H1 (cell line): ENCODE measurements at regions not wholly inside any gene's neighbourhood (a gene's known extent, or its start where the extent isn't known, plus 50 kb on each side); places are given as distances from the start of the nearest gene placed in this dataset.

Experiments used
- CTCF ChIA-PET: fragments of 300-600 bp; sonication (Branson Sonifier 250); formaldehyde crosslinking; loops from one replicate; lab custom pipeline; 2021; ENCODE audit not compliant: partially characterized antibody; lab: Charles Lee
- POLR2A ChIA-PET: fragments of 300-600 bp; sonication (Branson Sonifier 250); formaldehyde crosslinking; loops from one replicate; lab custom pipeline; 2021; ENCODE audit warnings: inconsistent platforms; ENCODE audit not compliant: partially characterized antibody; lab: Charles Lee
- DNase-seq, 2 experiments: peaks; one replicate each; pipeline versions ENCODE4 v3.0.0 to v3.0.0-alpha.2; 2010 to 2022; ENCODE audit warnings: low spot score in 2 of 2, low read depth in 1 of 2, mixed read lengths in 1 of 2
- FAIRE-seq: peaks from 2 replicates; lab custom pipeline; 2011; peaks lifted over from hg19 to GRCh38; lab: Jason Lieb, UNC
- H2AFZ ChIP-seq: 2 replicates; pipeline ENCODE4 v1.8.1; 2012; ENCODE audit warnings: low read length, inconsistent platforms
- H2AK5ac ChIP-seq: 2 replicates; pipeline ENCODE4 v1.6.1; 2013; ENCODE audit warnings: low read depth, low read length
- H2BK120ac ChIP-seq: replicated peaks from 2 replicates; pipeline ENCODE3; 2013; ENCODE audit warnings: low read depth, low read length, inconsistent platforms
- H2BK12ac ChIP-seq: 2 replicates; pipeline ENCODE4 v1.6.1; 2013; ENCODE audit warnings: low read depth, low read length
- H2BK15ac ChIP-seq: 2 replicates; pipeline ENCODE4 v1.6.1; 2013; ENCODE audit warnings: low read length
- H2BK20ac ChIP-seq: 2 replicates; pipeline ENCODE4 v1.6.1; 2013; ENCODE audit warnings: low read length
- H2BK5ac ChIP-seq: 2 replicates; pipeline ENCODE4 v1.6.1; 2013; ENCODE audit warnings: low read depth, low read length
- H3K14ac ChIP-seq: 2 replicates; pipeline ENCODE4 v1.6.1; 2013; ENCODE audit warnings: inconsistent platforms; ENCODE audit not compliant: insufficient read length
- H3K18ac ChIP-seq: 2 replicates; pipeline ENCODE4 v1.6.1; 2013; ENCODE audit warnings: low read length; ENCODE audit errors: extremely low read depth
- H3K23ac ChIP-seq: 2 replicates; pipeline ENCODE4 v1.6.1; 2013; ENCODE audit warnings: inconsistent platforms; ENCODE audit not compliant: insufficient read length
- H3K23me2 ChIP-seq: 2 replicates; pipeline ENCODE4 v1.6.1; 2013; ENCODE audit warnings: low read depth, low read length
- H3K27ac ChIP-seq: 2 replicates; pipeline ENCODE4 v1.6.1; 2011; ENCODE audit warnings: low read depth, low read length, inconsistent platforms
- H3K27me3 ChIP-seq, 4 experiments: replicated peaks in 1 of 4; 1 replicate in 1 of 4; 2 replicates in 3 of 4; pipeline versions ENCODE4 v1.6.1 to v1.8.1; 2011 to 2013; ENCODE audit warnings: low read length in 3 of 4, mild to moderate bottlenecking in 3 of 4, inconsistent platforms in 2 of 4, mixed read lengths in 2 of 4, moderate library complexity in 1 of 4; ENCODE audit not compliant: control insufficient read depth in 3 of 4, insufficient read depth in 3 of 4; ENCODE audit errors: extremely low read depth in 1 of 4
- H3K36me3 ChIP-seq, 4 experiments: 2 replicates each; pipeline versions ENCODE4 v1.6.1 to v1.8.1; 2011 to 2013; ENCODE audit warnings: mild to moderate bottlenecking in 4 of 4, low read length in 3 of 4, moderate library complexity in 2 of 4, control low read depth in 1 of 4, inconsistent platforms in 1 of 4; ENCODE audit not compliant: insufficient read depth in 4 of 4, control insufficient read depth in 2 of 4
- H3K4ac ChIP-seq: replicated peaks from 2 replicates; pipeline ENCODE3; 2013; ENCODE audit warnings: low read length, low read depth, mixed read lengths, inconsistent platforms; ENCODE audit not compliant: insufficient read length
- H3K4me1 ChIP-seq, 4 experiments: replicated peaks in 1 of 4; 1 replicate in 1 of 4; 2 replicates in 3 of 4; pipeline versions ENCODE4 v1.6.1 to v1.8.1; 2011 to 2013; ENCODE audit warnings: low read length in 3 of 4, inconsistent platforms in 2 of 4, mixed read lengths in 1 of 4; ENCODE audit not compliant: insufficient read depth in 4 of 4, control insufficient read depth in 3 of 4
- H3K4me2 ChIP-seq, 2 experiments: 2 replicates each; pipeline versions ENCODE4 v1.6.1 to v1.8.1; 2011 to 2013; ENCODE audit warnings: low read depth in 2 of 2, low read length in 2 of 2, control low read depth in 1 of 2, inconsistent platforms in 1 of 2, mild to moderate bottlenecking in 1 of 2; ENCODE audit not compliant: insufficient read depth in 1 of 2
- H3K4me3 ChIP-seq, 4 experiments: fragments of 200-600, 300-600 bp in 1 of 4; sonication (generic), shearing (Covaris generic), sonication (Bioruptor Twin) in 1 of 4; 2 replicates each; pipeline versions ENCODE4 v1.5.1 to v1.8.1; 2011 to 2016; ENCODE audit warnings: low read length in 4 of 4, low read depth in 3 of 4, control low read depth in 2 of 4, inconsistent platforms in 2 of 4, mild to moderate bottlenecking in 2 of 4, mixed read lengths in 1 of 4, moderate library complexity in 1 of 4; ENCODE audit not compliant: insufficient read depth in 2 of 4; ENCODE audit errors: extremely low read depth in 1 of 4
- H3K56ac ChIP-seq: replicated peaks from 2 replicates; pipeline ENCODE3; 2013; ENCODE audit warnings: low read depth, mild to moderate bottlenecking, mixed read lengths, low read length, inconsistent platforms; ENCODE audit not compliant: insufficient read length
- H3K79me1 ChIP-seq: 2 replicates; pipeline ENCODE4 v1.6.1; 2013; ENCODE audit warnings: low read depth, low read length, control low read depth
- H3K79me2 ChIP-seq, 2 experiments: 2 replicates each; pipeline versions ENCODE4 v1.6.1 to v1.8.1; 2012 to 2013; ENCODE audit warnings: low read length in 2 of 2, mild to moderate bottlenecking in 2 of 2, inconsistent platforms in 1 of 2; ENCODE audit not compliant: insufficient read depth in 2 of 2, control insufficient read depth in 1 of 2
- H3K9ac ChIP-seq, 4 experiments: replicated peaks in 1 of 4; 1 replicate in 1 of 4; 2 replicates in 3 of 4; pipeline versions ENCODE4 v1.6.1 to v1.8.1; 2011 to 2013; ENCODE audit warnings: low read depth in 3 of 4, low read length in 3 of 4, control low read depth in 2 of 4, mild to moderate bottlenecking in 2 of 4, moderate library complexity in 2 of 4, inconsistent platforms in 1 of 4; ENCODE audit errors: extremely low read depth in 1 of 4
- H3K9me3 ChIP-seq, 2 experiments: 2 replicates each; pipeline versions ENCODE4 v1.6.1 to v1.8.1; 2012 to 2013; ENCODE audit warnings: mild to moderate bottlenecking in 2 of 2, moderate library complexity in 2 of 2, control low read depth in 1 of 2, inconsistent platforms in 1 of 2, low read depth in 1 of 2, low read length in 1 of 2, mixed read lengths in 1 of 2; ENCODE audit not compliant: insufficient read depth in 2 of 2
- H4K20me1 ChIP-seq, 2 experiments: replicated peaks in 1 of 2; 2 replicates each; pipeline versions ENCODE3 to v1.8.1; 2011 to 2013; ENCODE audit warnings: inconsistent platforms in 2 of 2, low read length in 2 of 2, mild to moderate bottlenecking in 1 of 2; ENCODE audit not compliant: insufficient read depth in 2 of 2, control insufficient read depth in 1 of 2
- H4K5ac ChIP-seq: 2 replicates; pipeline ENCODE4 v1.6.1; 2013; ENCODE audit warnings: low read length, low read depth, mixed read lengths, inconsistent platforms; ENCODE audit not compliant: insufficient read length
- H4K8ac ChIP-seq: 2 replicates; pipeline ENCODE4 v1.8.0; 2013; ENCODE audit warnings: mild to moderate bottlenecking, moderate library complexity, low read length, inconsistent platforms; ENCODE audit not compliant: insufficient read depth; ENCODE audit errors: extremely low read depth
- H4K91ac ChIP-seq: replicated peaks from 2 replicates; pipeline ENCODE3; 2013; ENCODE audit warnings: low read length, mixed read lengths, inconsistent platforms; ENCODE audit not compliant: insufficient read length
- ASH2L ChIP-seq: fragments of 200-600, 300-600 bp; sonication (generic); IDR thresholded peaks from one replicate; pipeline ENCODE4 v1.7.1; 2017; ENCODE audit warnings: low read length
- CBX5 ChIP-seq: fragments of 300-800, 300-1000 bp; sonication (generic); IDR thresholded peaks from 2 replicates; pipeline ENCODE4 v1.7.1; 2016; ENCODE audit warnings: antibody characterized with exemption, low read length, low read depth
- FOSL1 ChIP-seq: IDR thresholded peaks from 2 replicates; pipeline ENCODE4 v1.6.1; 2011; ENCODE audit warnings: mild to moderate bottlenecking, low read depth, low read length, moderate library complexity; ENCODE audit not compliant: insufficient read depth
- KDM1A ChIP-seq: fragments of 200-600, 300-600 bp; sonication (generic); IDR thresholded peaks from 2 replicates; pipeline ENCODE4 v1.7.1; 2016; ENCODE audit warnings: mild to moderate bottlenecking, low read length, borderline replicate concordance
- SAP30 ChIP-seq: fragments of 300-600 bp; sonication (generic); IDR thresholded peaks from 2 replicates; pipeline ENCODE4 v1.7.1; 2012; ENCODE audit warnings: low read length, moderate library complexity, mild to moderate bottlenecking, inconsistent platforms; ENCODE audit not compliant: insufficient read depth, insufficient replicate concordance
- SIN3A ChIP-seq, 2 experiments: IDR thresholded peaks in 1 of 2; conservative IDR thresholded peaks in 1 of 2; 2 replicates each; pipeline ENCODE4 v1.6.1; 2011 to 2012; ENCODE audit warnings: low read length in 2 of 2, improper control_type of control experiment in 1 of 2, low read depth in 1 of 2, mild to moderate bottlenecking in 1 of 2
- SP2 ChIP-seq: IDR thresholded peaks from 2 replicates; pipeline ENCODE4 v1.6.1; 2012; ENCODE audit warnings: mild to moderate bottlenecking, low read length, inconsistent platforms
- SP4 ChIP-seq: IDR thresholded peaks from 2 replicates; pipeline ENCODE4 v1.6.1; 2012; ENCODE audit warnings: low read length, inconsistent platforms
- TBP ChIP-seq: IDR thresholded peaks from 2 replicates; pipeline ENCODE4 v1.6.1; 2011; ENCODE audit warnings: low read depth, low read length, improper control_type of control experiment
- WGBS, 2 experiments: shearing (Covaris generic) in 1 of 2; methylation state at CpG; one replicate each; pipeline versions ENCODE4 v1.1.6 to v1.1.7; 2013 to 2015; ENCODE audit warnings: low lambda C conversion rate in 2 of 2, mixed read lengths in 2 of 2, inconsistent platforms in 1 of 2, low coverage in 1 of 2, missing lambda C conversion rate in 1 of 2; ENCODE audit not compliant: insufficient replicate concordance in 2 of 2, insufficient coverage in 1 of 2, insufficient read length in 1 of 2; ENCODE audit errors: extremely low coverage in 1 of 2, missing lambda C conversion rate in 1 of 2; 5-methylcytosine and 5-hydroxymethylcytosine counted together

DNA sequence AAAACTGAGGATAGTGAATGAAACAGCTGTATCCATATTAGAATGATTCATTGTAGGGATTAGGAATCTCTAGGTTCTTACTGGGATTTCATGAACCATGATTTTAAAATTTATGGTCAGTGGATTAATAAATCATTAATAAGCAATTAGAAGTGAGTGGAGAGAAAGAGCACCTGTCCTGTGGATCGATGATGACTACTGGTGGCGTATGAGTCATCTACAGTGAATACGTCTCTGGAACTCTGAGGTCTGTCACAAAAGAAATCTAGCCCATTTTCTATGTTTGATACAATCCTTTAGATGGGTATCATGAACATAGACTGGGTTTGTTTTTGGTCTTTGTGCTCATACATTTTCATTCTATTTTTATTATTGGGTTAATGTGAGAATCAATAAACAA, 77.3 kb upstream of the RTL1 start:
- no peak for DNase-seq
- Histone ChIP-seq H3K18ac (no peak overlapping the region), H3K4me2 (no peak overlapping the region), H3K56ac (no peak overlapping the region), H2BK20ac (no peak overlapping the region), H2BK5ac (no peak overlapping the region), H3K27me3 (no peaks in the 10 kb centered on the region), H3K23me2 (no peaks in the 10 kb centered on the region), H3K36me3 (no peaks in the 10 kb centered on the region), H2BK12ac (no peak overlapping the region), H3K79me1 (no peaks in the 10 kb centered on the region), H3K79me2 (no peaks in the 10 kb centered on the region), H2BK15ac (no peak overlapping the region), H3K9ac (no peak overlapping the region), H4K91ac (no peak overlapping the region), H3K14ac (no peak overlapping the region), H3K4ac (no peak overlapping the region), H4K8ac (no peak overlapping the region), H4K20me1 (no peaks in the 10 kb centered on the region), H3K9me3 (no peaks in the 10 kb centered on the region), H2AK5ac (no peak overlapping the region), H3K4me3 (no peak overlapping the region), H3K23ac (no peak overlapping the region), H3K4me1 (no peaks in the 10 kb centered on the region), H2AFZ (no peak overlapping the region), H4K5ac (no peak overlapping the region), H2BK120ac (no peak overlapping the region), H3K27ac (no peak overlapping the region)
- FAIRE-seq, result no peak
- CTCF ChIA-PET, result no interaction called here
- WGBS, 2 experiments, result 94% methylated on average over 3 of the region's 3 CpGs; no CpG with 5 or more reads in 1 of the 2 experiments
- POLR2A ChIA-PET, result no interaction called here
- TF ChIP-seq SAP30, result no peak
- no peak for TF ChIP-seq ASH2L
- no peak for TF ChIP-seq KDM1A
- no peak for TF ChIP-seq FOSL1
- TF ChIP-seq CBX5, result no peak
- TF ChIP-seq TBP, result no peak
- no peak for TF ChIP-seq SP4
- TF ChIP-seq SP2, result no peak
- no peak for TF ChIP-seq SIN3A (conservative IDR thresholded peaks at IDR 0.05 in 1 of 2, IDR thresholded peaks at IDR 0.05 in 1 of 2; ENCODE audit: low read depth in 1 of 2, low read length in 2 of 2)
